Frontal cortex (tissue), 3 donors: ENCODE measurements at regions not wholly inside any gene's neighbourhood (a gene's known extent, or its start where the extent isn't known, plus 50 kb on each side); places are given as distances from the start of the nearest gene placed in this dataset.
A peak's percentile ranks its signal among the peaks of the same experiment; 100 is the strongest.
"Not testable (repeated sequence)": the region's sequence is repeated elsewhere in the genome, so short reads cannot be mapped to it uniquely, and the experiment has no call there.

Source experiments
- DNase-seq, 2 donors: peaks; one replicate each; pipeline ENCODE4 v3.0.0; 2012; ENCODE audit warnings: low spot score in 2 of 2
- FAIRE-seq: peaks from 2 replicates; lab custom pipeline; 2012; peaks lifted over from hg19 to GRCh38; lab: Jason Lieb, UNC
- donor health status: control.
- donor health status: control.
- donor health status: control.

- no peak for DNase-seq
- no peak for FAIRE-seq
Measured at GRCh38 chr2:75432761-75433361, 127.9 kb downstream of the EVA1A start.

GRCh38 chr2:75431763-75432162 is 129.0 kb downstream of the EVA1A start:
- DNase-seq (no peak), FAIRE-seq (no peak)

- DNase-seq (no peak), FAIRE-seq (no peak)
Measured at GRCh38 chr2:75431276-75431675, 129.5 kb downstream of the EVA1A start.

GRCh38 chr2:75430449-75430848 is 130.3 kb downstream of the EVA1A start:
- not testable (repeated sequence) for FAIRE-seq, DNase-seq

- DNase-seq = no peak
- FAIRE-seq = no peak
Measured at GRCh38 chr2:75428646-75429443, 131.9 kb downstream of the EVA1A start.

GRCh38 chr2:75428060-75428459 is 132.7 kb downstream of the EVA1A start:
- no peak for DNase-seq

GRCh38 chr2:75424936-75425619 is 135.7 kb downstream of the EVA1A start:
- DNase-seq (no peak), FAIRE-seq (no peak)

More at GRCh38 chr2:75428060-75428459, 132.7 kb downstream of the EVA1A start:
- no peak for FAIRE-seq

- FAIRE-seq (no peak), DNase-seq (no peak)
Measured at GRCh38 chr2:75421986-75422385, 138.8 kb downstream of the EVA1A start.

- FAIRE-seq = no peak
- DNase-seq = no peak
Measured at GRCh38 chr2:75416420-75417342, 144.1 kb downstream of the EVA1A start.

GRCh38 chr2:75415731-75416130 is 145.0 kb downstream of the EVA1A start:
- FAIRE-seq (no peak), DNase-seq (no peak)

GRCh38 chr2:75415111-75415626 is 145.6 kb downstream of the EVA1A start:
- DNase-seq (no peak), FAIRE-seq (no peak)

- no peak for DNase-seq
- FAIRE-seq = no peak
Measured at GRCh38 chr2:75411574-75411973, 149.2 kb downstream of the EVA1A start.

GRCh38 chr2:75410702-75411101 is 150.0 kb downstream of the EVA1A start:
- FAIRE-seq (no peak), DNase-seq (no peak)

- FAIRE-seq (no peak), DNase-seq (no peak)
Measured at GRCh38 chr2:75408771-75409170, 152.0 kb downstream of the EVA1A start.

GRCh38 chr2:75407038-75407530 is 153.7 kb downstream of the EVA1A start:
- DNase-seq = no peak
- no peak for FAIRE-seq

GRCh38 chr2:75406131-75406581 is 154.6 kb downstream of the EVA1A start:
- DNase-seq (no peak), FAIRE-seq (no peak)

- no peak for FAIRE-seq
Measured at GRCh38 chr2:75405000-75405399, 155.7 kb downstream of the EVA1A start.

GRCh38 chr2:75403991-75404428 is 156.7 kb downstream of the EVA1A start:
- peak in 1 of 2 donors; percentile 10 for DNase-seq
- FAIRE-seq = no peak

More at GRCh38 chr2:75405000-75405399, 155.7 kb downstream of the EVA1A start:
- no peak for DNase-seq

- FAIRE-seq (no peak), DNase-seq (no peak)
Measured at GRCh38 chr2:75396314-75396713, 164.4 kb downstream of the EVA1A start.
